ENCODE measurements at regions not wholly inside any gene's neighbourhood (a gene's known extent, or its start where the extent isn't known, plus 50 kb on each side); places are given as distances from the start of the nearest gene placed in this dataset.
"Not testable (repeated sequence)": the region's sequence is repeated elsewhere in the genome, so short reads cannot be mapped to it uniquely, and the experiment has no call there.

DNA sequence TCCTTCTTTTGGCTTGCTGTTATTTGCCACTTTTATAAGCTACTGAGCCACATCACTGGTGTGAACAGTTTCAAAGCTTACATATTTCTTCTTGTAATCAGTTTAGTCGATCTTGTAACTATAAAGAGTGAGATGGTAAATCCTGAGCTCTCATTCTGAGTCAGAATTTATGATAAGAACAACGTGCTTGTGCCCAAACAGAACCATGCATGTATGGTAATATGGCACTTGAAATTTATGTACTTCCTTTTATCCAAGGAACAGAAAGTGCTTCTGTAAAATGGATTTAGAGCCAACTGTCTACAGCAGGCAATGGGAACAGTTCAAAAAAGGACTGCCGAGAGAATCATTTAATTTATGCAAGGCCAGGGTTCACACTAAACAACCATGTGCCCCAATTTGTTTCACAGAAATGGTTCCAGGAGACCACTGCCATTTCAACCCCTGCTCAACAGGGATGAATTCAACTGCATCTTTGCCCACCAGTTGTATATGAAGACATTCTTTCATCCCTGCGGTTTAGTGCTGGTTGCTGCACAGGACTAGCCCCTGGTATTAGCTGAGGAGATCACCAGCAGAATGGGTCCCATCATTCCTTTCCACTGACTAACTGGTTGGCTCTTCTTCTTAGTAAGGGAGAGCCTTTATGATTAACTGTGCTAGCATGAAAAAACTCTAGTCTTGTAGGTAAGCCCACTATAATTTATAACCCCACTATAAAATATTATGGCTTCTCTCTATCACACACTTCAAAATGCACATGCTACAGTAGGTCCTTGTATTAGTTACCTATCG lies 162.9 kb upstream of the PGRMC2 start:
- DNase-seq (ENCODE audit: low read depth), result no peak
- no peak overlapping the region for H3K4me3 ChIP-seq (ENCODE audit: control insufficient read depth, low read depth, low read length)
- TF ChIP-seq, protein P1, sequence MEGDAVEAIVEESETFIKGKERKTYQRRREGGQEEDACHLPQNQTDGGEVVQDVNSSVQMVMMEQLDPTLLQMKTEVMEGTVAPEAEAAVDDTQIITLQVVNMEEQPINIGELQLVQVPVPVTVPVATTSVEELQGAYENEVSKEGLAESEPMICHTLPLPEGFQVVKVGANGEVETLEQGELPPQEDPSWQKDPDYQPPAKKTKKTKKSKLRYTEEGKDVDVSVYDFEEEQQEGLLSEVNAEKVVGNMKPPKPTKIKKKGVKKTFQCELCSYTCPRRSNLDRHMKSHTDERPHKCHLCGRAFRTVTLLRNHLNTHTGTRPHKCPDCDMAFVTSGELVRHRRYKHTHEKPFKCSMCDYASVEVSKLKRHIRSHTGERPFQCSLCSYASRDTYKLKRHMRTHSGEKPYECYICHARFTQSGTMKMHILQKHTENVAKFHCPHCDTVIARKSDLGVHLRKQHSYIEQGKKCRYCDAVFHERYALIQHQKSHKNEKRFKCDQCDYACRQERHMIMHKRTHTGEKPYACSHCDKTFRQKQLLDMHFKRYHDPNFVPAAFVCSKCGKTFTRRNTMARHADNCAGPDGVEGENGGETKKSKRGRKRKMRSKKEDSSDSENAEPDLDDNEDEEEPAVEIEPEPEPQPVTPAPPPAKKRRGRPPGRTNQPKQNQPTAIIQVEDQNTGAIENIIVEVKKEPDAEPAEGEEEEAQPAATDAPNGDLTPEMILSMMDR (IDR thresholded peaks at IDR 0.05; ENCODE audit: control insufficient read depth, insufficient read depth, low read depth, low read length, missing control alignments), result no peak

DNA sequence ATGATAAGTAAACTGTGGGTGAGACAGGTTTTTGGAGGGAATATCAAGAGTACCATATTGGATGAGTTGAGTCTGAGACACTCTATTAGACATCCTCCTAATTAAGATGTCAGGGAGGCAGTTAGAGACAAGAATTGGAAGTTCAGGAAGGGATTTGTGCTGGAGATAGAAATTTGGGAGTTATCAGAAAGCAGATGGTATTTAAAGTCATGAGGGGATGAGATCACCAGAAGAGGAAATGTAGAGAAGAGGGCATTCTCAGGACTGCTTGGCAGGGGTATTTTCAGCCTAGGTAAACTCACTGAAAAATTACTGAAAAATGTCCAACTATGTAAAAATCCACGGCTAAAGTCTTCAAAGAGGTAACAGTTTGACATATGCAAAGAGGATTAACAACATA lies 161.6 kb upstream of the PGRMC2 start:
- no peak for DNase-seq (ENCODE audit: low read depth)
- H3K4me3 ChIP-seq (ENCODE audit: control insufficient read depth, low read depth, low read length), result no peak overlapping the region
- TF ChIP-seq, protein P1 (IDR thresholded peaks at IDR 0.05; ENCODE audit: control insufficient read depth, insufficient read depth, low read depth, low read length, missing control alignments), result no peak

DNA sequence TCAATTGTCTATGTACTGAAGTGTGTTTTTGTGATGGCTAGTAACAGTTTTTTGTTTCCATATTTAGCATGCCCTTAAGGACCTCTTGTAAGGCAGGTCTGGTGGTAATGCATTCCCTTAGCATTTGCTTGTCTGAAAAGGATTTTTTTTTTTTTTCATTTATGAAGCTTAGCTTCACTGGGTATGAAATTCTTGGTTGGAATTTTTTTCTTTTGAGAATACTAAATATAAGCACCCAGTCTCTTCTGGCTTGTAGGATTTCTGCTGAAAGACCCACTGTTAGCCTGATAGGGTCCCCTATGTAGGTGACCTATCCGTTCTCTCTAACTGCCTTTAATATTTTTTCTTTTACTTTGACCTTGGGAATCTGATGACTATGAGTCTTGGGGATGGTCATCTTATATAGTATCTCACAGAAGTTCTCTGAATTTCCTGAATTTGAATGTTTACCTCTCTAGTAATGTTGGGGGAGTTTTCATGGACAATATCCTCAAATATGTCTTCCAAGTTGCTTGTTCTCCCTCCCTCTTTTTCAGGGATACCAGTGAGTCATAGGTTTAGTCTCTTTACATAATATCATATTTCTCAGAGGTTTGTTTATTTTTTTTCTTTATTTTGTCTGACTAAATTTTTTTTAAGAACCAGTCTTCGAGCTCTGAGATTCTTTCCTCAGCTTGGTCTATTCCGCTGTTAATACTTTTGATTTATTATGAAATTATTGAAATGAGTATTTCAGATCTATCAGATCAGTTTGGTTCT lies 157.1 kb upstream of the PGRMC2 start:
- TF ChIP-seq, protein P1 (IDR thresholded peaks at IDR 0.05; ENCODE audit: control insufficient read depth, insufficient read depth, low read depth, low read length, missing control alignments), result no peak
- no peak overlapping the region for H3K4me3 ChIP-seq (ENCODE audit: control insufficient read depth, low read depth, low read length)
- DNase-seq (ENCODE audit: low read depth), result no peak

DNA sequence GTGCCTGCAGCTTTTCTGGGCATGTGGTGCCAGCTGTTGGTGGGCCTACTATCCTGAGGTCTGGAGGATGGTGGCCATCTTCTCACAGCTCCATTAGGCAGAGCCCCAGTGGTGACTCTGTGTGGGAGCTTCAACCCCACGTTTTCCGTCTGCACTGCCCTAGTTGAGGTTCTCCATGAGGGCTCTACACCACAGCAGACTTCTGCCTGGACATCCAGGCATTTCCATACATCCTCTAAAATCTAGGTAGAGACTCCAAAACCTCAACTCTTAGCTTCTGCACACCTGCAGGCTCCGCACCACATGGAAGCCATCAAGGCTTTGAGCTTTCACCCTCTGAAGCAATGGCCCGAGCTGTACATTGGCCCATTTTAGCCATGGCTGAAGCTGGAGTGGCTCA lies 153.3 kb upstream of the PGRMC2 start:
- no peak for DNase-seq (ENCODE audit: low read depth)
- H3K4me3 ChIP-seq (ENCODE audit: control insufficient read depth, low read depth, low read length), result no peak overlapping the region
- TF ChIP-seq, protein P1 (IDR thresholded peaks at IDR 0.05; ENCODE audit: control insufficient read depth, insufficient read depth, low read depth, low read length, missing control alignments), result no peak

DNA sequence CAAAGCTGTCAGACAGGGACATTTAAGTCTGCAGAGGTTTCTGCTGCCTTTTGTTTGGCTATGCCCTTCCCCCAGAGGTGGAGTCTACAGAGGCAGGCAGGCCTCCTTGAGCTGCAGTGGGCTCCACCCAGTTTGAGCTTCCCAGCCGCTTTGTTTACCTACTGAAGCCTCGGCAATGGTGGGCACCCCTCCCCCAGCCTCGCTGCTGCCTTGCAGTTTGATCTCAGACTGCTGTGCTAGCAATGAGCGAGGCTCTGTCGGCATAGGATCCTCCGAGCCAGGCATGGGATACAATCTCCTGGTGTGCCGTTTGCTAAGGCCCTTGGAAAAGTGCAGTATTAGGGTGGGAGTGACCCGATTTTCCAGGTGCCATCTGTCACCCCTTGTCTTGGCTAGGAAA lies 149.4 kb upstream of the PGRMC2 start:
- not testable (repeated sequence) for DNase-seq (ENCODE audit: low read depth); H3K4me3 ChIP-seq (ENCODE audit: control insufficient read depth, low read depth, low read length)

DNA sequence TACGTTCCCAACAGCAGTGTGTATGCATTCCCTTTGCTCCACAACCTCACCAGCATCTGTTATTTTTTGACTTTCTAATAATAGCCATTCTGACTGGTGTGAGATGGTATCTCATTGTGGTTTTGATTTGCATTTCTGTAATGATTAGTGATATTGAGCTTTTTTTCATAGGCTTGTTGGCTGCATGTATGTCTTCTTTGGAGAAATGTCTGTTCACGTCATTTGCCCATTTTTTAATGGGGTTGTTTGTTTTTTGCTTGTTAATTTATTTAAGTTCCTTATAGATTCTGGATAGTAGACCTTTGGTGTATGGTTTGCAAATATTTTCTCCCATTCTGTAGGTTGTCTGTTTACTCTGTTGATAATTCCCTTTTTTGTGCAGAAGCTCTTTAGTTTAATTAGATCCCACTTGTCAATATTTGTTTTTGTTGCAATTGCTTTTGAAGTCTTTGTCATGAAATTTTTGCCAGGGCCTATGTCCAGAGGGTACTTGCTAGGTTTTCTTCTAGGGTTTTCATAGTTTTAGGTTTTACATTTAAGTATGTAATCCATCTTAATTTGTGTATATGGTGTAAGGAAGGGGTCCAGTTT lies 141.5 kb upstream of the PGRMC2 start:
- not testable (repeated sequence) for DNase-seq (ENCODE audit: low read depth); H3K4me3 ChIP-seq (ENCODE audit: control insufficient read depth, low read depth, low read length)

DNA sequence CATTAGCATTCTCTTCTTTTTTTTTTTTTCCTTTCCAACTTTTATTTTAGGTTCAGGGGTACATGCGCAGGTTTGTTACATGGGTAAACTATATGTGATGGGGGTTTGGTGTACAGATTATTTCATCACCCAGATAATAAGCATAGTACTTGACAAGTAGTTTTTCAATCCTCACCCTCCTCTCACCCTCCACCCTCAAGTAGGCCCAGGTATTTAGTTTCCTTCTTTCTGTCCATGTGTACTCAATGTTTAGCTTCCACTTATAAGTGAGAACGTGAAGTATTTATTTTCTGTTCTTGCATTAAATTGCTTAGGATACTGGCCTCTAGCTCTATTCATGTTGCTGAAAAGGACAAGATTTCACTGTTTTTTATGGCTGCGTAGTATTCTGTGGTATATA lies 140.8 kb upstream of the PGRMC2 start:
- no peak for DNase-seq (ENCODE audit: low read depth)
- TF ChIP-seq, protein P1 (IDR thresholded peaks at IDR 0.05; ENCODE audit: control insufficient read depth, insufficient read depth, low read depth, low read length, missing control alignments), result no peak
- no peak overlapping the region for H3K4me3 ChIP-seq (ENCODE audit: control insufficient read depth, low read depth, low read length)

Data from AG09309 (cell line).